GM21717 (cell line): ENCODE measurements at regions not wholly inside any gene's neighbourhood (a gene's known extent, or its start where the extent isn't known, plus 50 kb on each side); places are given as distances from the start of the nearest gene placed in this dataset.

Experiments used
- ATAC-seq: cut with Tn5 transposase; IDR thresholded peaks from one replicate; pipeline ENCODE4 v1.9.1; 2021; ENCODE audit warnings: mild to moderate bottlenecking, moderate library complexity; ENCODE audit not compliant: unreplicated experiment

DNA sequence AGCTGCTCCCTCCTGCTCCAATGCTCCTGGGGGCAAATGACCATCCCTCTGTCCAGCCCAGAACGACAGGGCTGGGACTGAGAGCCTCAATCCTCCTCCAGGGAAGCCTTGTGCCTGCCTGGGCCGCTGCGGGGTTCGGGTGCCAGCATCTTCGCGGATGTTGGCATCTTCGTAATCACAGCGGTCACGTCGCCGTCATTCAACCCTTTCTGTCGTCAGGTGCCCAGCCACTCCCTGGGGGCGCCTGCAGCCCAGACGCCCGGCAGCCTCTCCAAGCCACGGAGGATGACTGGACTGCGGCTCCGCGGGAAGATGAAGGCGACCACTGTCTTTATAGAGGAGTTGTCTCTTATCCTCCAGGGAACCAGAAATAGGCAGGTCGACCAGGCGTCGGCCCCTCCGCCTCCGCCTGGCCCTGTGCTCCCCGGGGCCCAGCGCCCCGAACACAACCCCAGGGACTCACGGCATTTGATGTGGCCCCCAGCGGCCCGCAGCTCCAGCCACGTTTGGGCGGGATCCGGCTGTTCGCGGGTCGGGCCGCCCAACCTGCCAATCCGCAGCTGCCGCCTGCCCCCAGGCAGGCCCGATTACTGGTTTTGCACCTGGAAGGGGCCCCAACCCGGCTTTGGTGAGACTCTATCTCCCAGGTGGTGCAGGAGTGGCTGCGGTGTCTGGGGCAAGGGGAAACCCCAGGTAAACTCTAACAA is 113.9 kb downstream of the THNSL2 start:
- no peak for ATAC-seq

GRCh38 chr2:88281302-88282217 is 111.4 kb downstream of the THNSL2 start:
- ATAC-seq, result no peak

DNA sequence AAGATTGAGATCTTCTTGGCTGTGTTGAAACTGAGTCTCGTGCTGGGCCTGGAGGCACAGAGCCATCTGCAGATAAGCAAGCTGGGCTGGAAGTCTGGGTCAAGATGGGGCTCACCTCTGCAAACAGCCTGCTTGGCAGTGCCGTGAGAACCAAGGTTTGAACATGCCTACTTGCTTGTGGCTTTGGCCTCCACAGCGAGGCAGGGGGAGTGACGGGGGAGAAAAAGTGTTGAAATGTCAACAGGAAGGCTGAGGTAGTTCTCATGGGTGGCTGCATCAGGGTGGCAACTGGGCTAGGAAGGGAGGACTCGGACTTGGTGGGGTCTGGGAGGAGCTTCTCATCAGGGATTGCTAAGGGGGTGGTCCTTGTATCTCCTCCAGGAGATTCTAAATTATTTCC is 99.7 kb downstream of the THNSL2 start:
- no peak for ATAC-seq

GRCh38 chr2:88265352-88266303 is 95.5 kb downstream of the THNSL2 start:
- ATAC-seq, result peak; percentile 84

GRCh38 chr2:88263861-88264260 is 93.7 kb downstream of the THNSL2 start:
- ATAC-seq, result no peak

GRCh38 chr2:88261725-88262124 is 91.6 kb downstream of the THNSL2 start:
- ATAC-seq, result no peak

DNA sequence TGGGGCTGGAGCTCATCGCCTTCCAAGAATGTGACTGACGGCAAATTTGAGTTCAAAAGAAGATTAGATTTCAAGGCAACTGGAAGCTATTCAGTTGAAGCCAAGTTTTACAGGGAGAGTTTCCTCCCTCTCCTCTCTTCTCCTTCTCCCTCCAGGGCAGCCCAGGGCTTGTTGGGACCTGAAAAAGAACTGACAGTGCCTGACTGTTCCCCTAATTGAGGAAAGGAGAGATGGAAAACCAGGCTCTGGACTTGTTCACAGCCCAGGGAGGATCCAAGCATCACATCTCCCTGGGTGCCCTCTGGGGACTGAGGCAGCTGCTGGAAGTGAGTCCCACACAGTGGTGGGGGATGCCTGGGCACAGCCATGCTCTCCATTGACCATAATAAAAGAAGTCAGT is 88.1 kb downstream of the THNSL2 start:
- no peak for ATAC-seq

DNA sequence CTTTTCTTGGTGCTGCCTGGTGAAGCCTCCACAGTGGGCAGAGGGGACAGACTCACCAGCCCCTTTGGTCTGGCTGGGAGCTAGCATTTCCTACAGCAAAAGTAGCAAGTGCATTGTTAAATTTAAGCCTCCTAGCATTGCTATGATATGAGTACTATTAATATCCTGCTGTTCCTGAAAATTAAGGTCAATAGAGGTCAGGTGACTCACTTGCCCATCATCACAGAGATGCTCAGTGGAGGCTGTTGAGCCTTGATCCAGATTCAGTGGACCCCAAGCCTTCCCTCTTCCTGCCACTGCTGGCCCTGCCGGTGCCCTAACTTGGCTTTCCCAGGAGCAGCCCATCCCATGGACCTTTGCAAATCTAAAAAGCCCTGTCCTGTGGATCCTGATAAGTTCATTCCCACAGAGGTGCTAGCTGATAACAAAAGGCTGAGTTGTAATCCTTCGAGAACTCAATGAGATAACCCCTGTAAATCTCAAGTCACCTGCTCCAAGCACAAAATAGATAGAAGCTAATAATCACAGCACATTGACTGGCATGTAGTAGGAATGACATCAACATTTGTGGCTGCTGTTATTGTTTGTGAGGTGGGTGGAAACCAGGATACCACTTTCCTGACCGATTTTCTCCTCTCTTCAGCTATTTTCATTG is 84.4 kb downstream of the THNSL2 start:
- ATAC-seq, result no peak

GRCh38 chr2:88253997-88254396 is 83.9 kb downstream of the THNSL2 start:
- no peak for ATAC-seq

- ATAC-seq, result no peak
Observed at GRCh38 chr2:88253375-88253774, 83.2 kb downstream of the THNSL2 start.

- no peak for ATAC-seq
Observed at GRCh38 chr2:88252646-88253045, 82.5 kb downstream of the THNSL2 start.

DNA sequence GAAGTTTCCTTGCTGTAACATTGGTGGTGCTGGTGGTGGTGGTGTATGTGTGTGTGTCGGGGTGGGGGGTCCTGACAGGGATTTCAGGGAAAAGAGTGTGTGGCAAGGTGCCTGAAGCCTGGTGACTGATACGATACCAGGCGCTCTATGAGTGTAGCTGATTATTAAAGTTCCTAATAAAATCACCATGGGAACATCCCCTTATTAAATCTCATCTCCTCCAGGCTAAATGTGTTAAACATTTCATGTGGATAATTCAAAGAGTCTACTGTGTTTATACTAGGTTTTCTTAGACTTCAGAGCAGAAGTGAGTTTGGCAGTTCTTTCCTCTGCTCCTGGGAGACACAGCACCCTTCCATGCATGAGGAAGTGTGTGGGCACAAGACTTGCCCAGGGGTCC is 82.0 kb downstream of the THNSL2 start:
- ATAC-seq, result no peak

- ATAC-seq, result no peak
Observed at GRCh38 chr2:88250404-88250803, 80.3 kb downstream of the THNSL2 start.

GRCh38 chr2:88248280-88248828 is 78.2 kb downstream of the THNSL2 start:
- ATAC-seq, result no peak

- ATAC-seq, result no peak
Observed at GRCh38 chr2:88247531-88247930, 77.4 kb downstream of the THNSL2 start.

- no peak for ATAC-seq
Observed at GRCh38 chr2:88245109-88245508, 75.0 kb downstream of the THNSL2 start.

GRCh38 chr2:88239781-88240180 is 69.6 kb downstream of the THNSL2 start:
- ATAC-seq, result no peak

GRCh38 chr2:88236666-88237065 is 66.5 kb downstream of the THNSL2 start:
- ATAC-seq, result no peak
